ENCODE measurements at regions not wholly inside any gene's neighbourhood (a gene's known extent, or its start where the extent isn't known, plus 50 kb on each side); places are given as distances from the start of the nearest gene placed in this dataset.
"Not testable (repeated sequence)": the region's sequence is repeated elsewhere in the genome, so short reads cannot be mapped to it uniquely, and the experiment has no call there.

GRCh38 chr15:26083896-26084295 is 220.8 kb upstream of the ATP10A start:
- Mint-ChIP-seq H3K4me1 (ENCODE audit: low read depth) (peaks cover 41% of the 10 kb centered on the region), H3K4me3 (no peak overlapping the region), H3K27ac (peak overlapping the region; percentile 64), H3K9me3 (ENCODE audit: low read depth) (peaks cover 3% of the 10 kb centered on the region), H3K27me3 (no peaks in the 10 kb centered on the region), H3K36me3 (peaks cover 2% of the 10 kb centered on the region)

- H3K9me3 Mint-ChIP-seq (ENCODE audit: low read depth): peaks cover 3% of the 10 kb centered on the region
- no peaks in the 10 kb centered on the region for H3K27me3 Mint-ChIP-seq
- H3K4me3 Mint-ChIP-seq: peak overlapping the region; percentile 88
- peak overlapping the region; percentile 96 for H3K27ac Mint-ChIP-seq
- H3K36me3 Mint-ChIP-seq: peaks cover 2% of the 10 kb centered on the region
- H3K4me1 Mint-ChIP-seq (ENCODE audit: low read depth): peaks cover 45% of the 10 kb centered on the region
Measured at GRCh38 chr15:26083457-26083856, 220.3 kb upstream of the ATP10A start.

GRCh38 chr15:26082221-26083109 is 219.3 kb upstream of the ATP10A start:
- H3K9me3 Mint-ChIP-seq (ENCODE audit: low read depth): peaks cover 6% of the 10 kb centered on the region
- no peaks in the 10 kb centered on the region for H3K27me3 Mint-ChIP-seq
- H3K27ac Mint-ChIP-seq: peak overlapping the region; percentile 96
- H3K4me1 Mint-ChIP-seq (ENCODE audit: low read depth): peaks cover 50% of the 10 kb centered on the region
- peaks cover 2% of the 10 kb centered on the region for H3K36me3 Mint-ChIP-seq
- peak overlapping the region; percentile 88 for H3K4me3 Mint-ChIP-seq

GRCh38 chr15:26081758-26082220 is 218.7 kb upstream of the ATP10A start:
- no peaks in the 10 kb centered on the region for H3K27me3 Mint-ChIP-seq
- peaks cover 50% of the 10 kb centered on the region for H3K4me1 Mint-ChIP-seq (ENCODE audit: low read depth)
- peaks cover 2% of the 10 kb centered on the region for H3K36me3 Mint-ChIP-seq
- peak overlapping the region; percentile 96 for H3K27ac Mint-ChIP-seq
- H3K4me3 Mint-ChIP-seq: peak overlapping the region; percentile 88
- peaks cover 6% of the 10 kb centered on the region for H3K9me3 Mint-ChIP-seq (ENCODE audit: low read depth)

- H3K9me3 Mint-ChIP-seq (ENCODE audit: low read depth): peaks cover 3% of the 10 kb centered on the region
- H3K4me3 Mint-ChIP-seq: no peak overlapping the region
- H3K27ac Mint-ChIP-seq: no peak overlapping the region
- peaks cover 34% of the 10 kb centered on the region for H3K4me1 Mint-ChIP-seq (ENCODE audit: low read depth)
- peaks cover 4% of the 10 kb centered on the region for H3K27me3 Mint-ChIP-seq
- H3K36me3 Mint-ChIP-seq: no peaks in the 10 kb centered on the region
Measured at GRCh38 chr15:26075770-26076169, 212.6 kb upstream of the ATP10A start.

GRCh38 chr15:26073430-26074333 is 210.6 kb upstream of the ATP10A start:
- peaks cover 14% of the 10 kb centered on the region for H3K4me1 Mint-ChIP-seq (ENCODE audit: low read depth)
- H3K9me3 Mint-ChIP-seq (ENCODE audit: low read depth): peaks cover 3% of the 10 kb centered on the region
- H3K27me3 Mint-ChIP-seq: peaks cover 10% of the 10 kb centered on the region
- no peak overlapping the region for H3K27ac Mint-ChIP-seq
- no peak overlapping the region for H3K4me3 Mint-ChIP-seq
- H3K36me3 Mint-ChIP-seq: no peaks in the 10 kb centered on the region

- peaks cover 3% of the 10 kb centered on the region for H3K4me1 Mint-ChIP-seq (ENCODE audit: low read depth)
- no peaks in the 10 kb centered on the region for H3K36me3 Mint-ChIP-seq
- no peak overlapping the region for H3K27ac Mint-ChIP-seq
- H3K9me3 Mint-ChIP-seq (ENCODE audit: low read depth): no peaks in the 10 kb centered on the region
- peaks cover 11% of the 10 kb centered on the region for H3K27me3 Mint-ChIP-seq
- H3K4me3 Mint-ChIP-seq: no peak overlapping the region
Measured at GRCh38 chr15:26070095-26070532, 207.0 kb upstream of the ATP10A start.

GRCh38 chr15:26069231-26069641 is 206.1 kb upstream of the ATP10A start:
- H3K36me3 Mint-ChIP-seq: no peaks in the 10 kb centered on the region
- no peaks in the 10 kb centered on the region for H3K4me1 Mint-ChIP-seq (ENCODE audit: low read depth)
- H3K4me3 Mint-ChIP-seq: no peak overlapping the region
- H3K9me3 Mint-ChIP-seq (ENCODE audit: low read depth): no peaks in the 10 kb centered on the region
- no peak overlapping the region for H3K27ac Mint-ChIP-seq
- peaks cover 11% of the 10 kb centered on the region for H3K27me3 Mint-ChIP-seq

- H3K4me3 Mint-ChIP-seq: no peak overlapping the region
- no peak overlapping the region for H3K27ac Mint-ChIP-seq
- peaks cover 7% of the 10 kb centered on the region for H3K27me3 Mint-ChIP-seq
- H3K36me3 Mint-ChIP-seq: no peaks in the 10 kb centered on the region
- no peaks in the 10 kb centered on the region for H3K9me3 Mint-ChIP-seq (ENCODE audit: low read depth)
- no peaks in the 10 kb centered on the region for H3K4me1 Mint-ChIP-seq (ENCODE audit: low read depth)
Measured at GRCh38 chr15:26066896-26067295, 203.8 kb upstream of the ATP10A start.

- H3K27ac Mint-ChIP-seq: no peak overlapping the region
- H3K4me3 Mint-ChIP-seq: no peak overlapping the region
- H3K27me3 Mint-ChIP-seq: peaks cover 11% of the 10 kb centered on the region
- no peaks in the 10 kb centered on the region for H3K4me1 Mint-ChIP-seq (ENCODE audit: low read depth)
- H3K9me3 Mint-ChIP-seq (ENCODE audit: low read depth): no peaks in the 10 kb centered on the region
- H3K36me3 Mint-ChIP-seq: no peaks in the 10 kb centered on the region
Measured at GRCh38 chr15:26065723-26066122, 202.6 kb upstream of the ATP10A start.

GRCh38 chr15:26061248-26061647 is 198.1 kb upstream of the ATP10A start:
- H3K4me1 Mint-ChIP-seq (ENCODE audit: low read depth): no peaks in the 10 kb centered on the region
- H3K36me3 Mint-ChIP-seq: no peaks in the 10 kb centered on the region
- no peaks in the 10 kb centered on the region for H3K9me3 Mint-ChIP-seq (ENCODE audit: low read depth)
- H3K27me3 Mint-ChIP-seq: peaks cover 13% of the 10 kb centered on the region
- H3K27ac Mint-ChIP-seq: no peak overlapping the region
- H3K4me3 Mint-ChIP-seq: no peak overlapping the region

- peaks cover 15% of the 10 kb centered on the region for H3K27me3 Mint-ChIP-seq
- H3K36me3 Mint-ChIP-seq; H3K9me3 Mint-ChIP-seq (ENCODE audit: low read depth); H3K27ac Mint-ChIP-seq; H3K4me3 Mint-ChIP-seq; H3K4me1 Mint-ChIP-seq (ENCODE audit: low read depth): not testable (repeated sequence)
Measured at GRCh38 chr15:26056766-26057165, 193.6 kb upstream of the ATP10A start.

GRCh38 chr15:26051761-26052675 is 188.9 kb upstream of the ATP10A start:
- Mint-ChIP-seq H3K4me1 (ENCODE audit: low read depth) (no peaks in the 10 kb centered on the region), H3K4me3 (no peak overlapping the region), H3K27me3 (peaks cover 2% of the 10 kb centered on the region), H3K27ac (no peak overlapping the region), H3K36me3 (no peaks in the 10 kb centered on the region), H3K9me3 (ENCODE audit: low read depth) (no peaks in the 10 kb centered on the region)

GRCh38 chr15:26050984-26051383 is 187.9 kb upstream of the ATP10A start:
- Mint-ChIP-seq H3K27me3 (peaks cover 2% of the 10 kb centered on the region), H3K9me3 (ENCODE audit: low read depth) (no peaks in the 10 kb centered on the region), H3K36me3 (no peaks in the 10 kb centered on the region), H3K4me1 (ENCODE audit: low read depth) (no peaks in the 10 kb centered on the region), H3K4me3 (no peak overlapping the region), H3K27ac (no peak overlapping the region)

Measured in activated naive CD8-positive, alpha-beta T cell (primary cell).